ENCODE measurements at regions not wholly inside any gene's neighbourhood (a gene's known extent, or its start where the extent isn't known, plus 50 kb on each side); places are given as distances from the start of the nearest gene placed in this dataset.

DNA sequence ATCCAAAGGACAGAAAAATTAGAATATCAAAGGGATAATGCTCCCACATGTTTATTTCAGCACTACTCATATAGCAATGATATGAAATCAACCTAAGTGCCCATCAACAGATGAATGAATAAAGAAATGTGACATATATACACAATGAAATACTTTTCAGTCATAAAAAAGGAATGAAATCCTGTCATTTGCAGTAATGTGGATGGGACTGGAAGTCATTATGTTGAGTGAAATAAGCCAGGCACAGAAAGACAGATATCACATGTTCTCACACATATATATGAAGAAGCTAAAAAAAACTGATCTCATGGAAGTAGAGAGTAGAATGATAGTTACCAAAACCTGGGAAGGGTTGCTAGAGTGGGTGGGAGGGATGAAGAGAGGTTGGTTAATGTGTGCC lies 135.7 kb downstream of the IBTK start:
- TF ChIP-seq POLR2A (IDR thresholded peaks at IDR 0.05) (no peak), CTCF (IDR thresholded peaks at IDR 0.05) (no peak)
